ENCODE measurements at regions not wholly inside any gene's neighbourhood (a gene's known extent, or its start where the extent isn't known, plus 50 kb on each side); places are given as distances from the start of the nearest gene placed in this dataset.

DNA sequence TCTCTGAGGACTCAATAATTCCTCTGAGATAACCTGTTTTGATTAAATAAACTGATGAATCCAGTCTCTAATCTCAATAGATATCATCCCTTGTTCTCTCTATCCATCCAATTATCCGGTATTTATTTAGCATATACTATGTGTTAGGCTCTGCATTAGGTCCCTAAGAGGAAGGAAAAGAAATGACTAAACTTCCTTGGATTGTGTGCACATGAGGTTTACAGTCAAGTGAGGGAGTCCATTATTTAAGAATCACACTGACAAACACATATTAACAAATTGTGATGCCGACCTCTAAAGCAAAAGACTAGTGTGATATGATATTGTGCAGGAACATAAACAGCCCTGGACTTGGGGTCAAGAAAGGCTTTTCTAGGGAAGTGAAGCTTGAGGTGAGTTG, 140.8 kb downstream of the HMHB1 start:
- no peak for ATAC-seq
- H3K9me3 ChIP-seq: peaks cover 0 to 2% (median 0%) of the 10 kb centered on the region in 11 donors
- intact Hi-C loops (cut with DNase I): no loop called here
- H3K36me3 ChIP-seq: no peaks in the 10 kb centered on the region
- H3K27me3 ChIP-seq: no peaks in the 10 kb centered on the region
- peaks cover 0 to 10% (median 0%) of the 10 kb centered on the region in 9 donors for H3K4me1 ChIP-seq
- TF ChIP-seq, protein P1, sequence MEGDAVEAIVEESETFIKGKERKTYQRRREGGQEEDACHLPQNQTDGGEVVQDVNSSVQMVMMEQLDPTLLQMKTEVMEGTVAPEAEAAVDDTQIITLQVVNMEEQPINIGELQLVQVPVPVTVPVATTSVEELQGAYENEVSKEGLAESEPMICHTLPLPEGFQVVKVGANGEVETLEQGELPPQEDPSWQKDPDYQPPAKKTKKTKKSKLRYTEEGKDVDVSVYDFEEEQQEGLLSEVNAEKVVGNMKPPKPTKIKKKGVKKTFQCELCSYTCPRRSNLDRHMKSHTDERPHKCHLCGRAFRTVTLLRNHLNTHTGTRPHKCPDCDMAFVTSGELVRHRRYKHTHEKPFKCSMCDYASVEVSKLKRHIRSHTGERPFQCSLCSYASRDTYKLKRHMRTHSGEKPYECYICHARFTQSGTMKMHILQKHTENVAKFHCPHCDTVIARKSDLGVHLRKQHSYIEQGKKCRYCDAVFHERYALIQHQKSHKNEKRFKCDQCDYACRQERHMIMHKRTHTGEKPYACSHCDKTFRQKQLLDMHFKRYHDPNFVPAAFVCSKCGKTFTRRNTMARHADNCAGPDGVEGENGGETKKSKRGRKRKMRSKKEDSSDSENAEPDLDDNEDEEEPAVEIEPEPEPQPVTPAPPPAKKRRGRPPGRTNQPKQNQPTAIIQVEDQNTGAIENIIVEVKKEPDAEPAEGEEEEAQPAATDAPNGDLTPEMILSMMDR (IDR thresholded peaks at IDR 0.05): no peak
- 71 to 81% methylated on average over 2 of the region's 2 CpGs for WGBS, 2 donors
- no peak overlapping the region for H3K4me3 ChIP-seq
- H3K27ac ChIP-seq: no peak overlapping the region
- DNase-seq: no peak

DNA sequence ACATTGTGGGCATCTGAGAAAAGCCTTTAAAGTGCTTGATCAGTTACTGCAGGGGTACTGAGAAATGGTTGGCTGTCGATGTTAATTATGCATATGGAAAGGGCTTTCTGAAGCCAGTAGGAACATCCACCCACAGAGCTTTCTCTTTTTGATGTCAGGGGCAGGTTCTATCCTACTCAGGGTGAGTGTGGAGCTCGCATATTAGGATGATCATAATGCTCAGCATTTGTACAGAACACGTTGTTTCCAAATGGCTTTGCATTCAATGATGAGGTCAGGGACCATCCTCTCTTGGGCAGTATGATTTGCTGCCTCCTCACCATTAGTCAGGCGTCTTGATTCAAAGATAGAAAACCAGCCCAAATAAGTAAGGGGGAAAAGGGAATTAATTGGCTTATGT, 141.9 kb downstream of the HMHB1 start:
- intact Hi-C loops (cut with DNase I): no loop called here
- H3K4me1 ChIP-seq: peaks cover 0 to 10% (median 0%) of the 10 kb centered on the region in 9 donors
- no peaks in the 10 kb centered on the region for H3K9me3 ChIP-seq
- TF ChIP-seq, protein P1 (IDR thresholded peaks at IDR 0.05): no peak
- no peaks in the 10 kb centered on the region for H3K27me3 ChIP-seq
- H3K27ac ChIP-seq: no peak overlapping the region
- WGBS, 2 donors: 91 to 92% methylated on average over 4 of the region's 4 CpGs
- no peak overlapping the region for H3K4me3 ChIP-seq
- no peak for ATAC-seq
- no peak for DNase-seq
- H3K36me3 ChIP-seq: no peaks in the 10 kb centered on the region

DNA sequence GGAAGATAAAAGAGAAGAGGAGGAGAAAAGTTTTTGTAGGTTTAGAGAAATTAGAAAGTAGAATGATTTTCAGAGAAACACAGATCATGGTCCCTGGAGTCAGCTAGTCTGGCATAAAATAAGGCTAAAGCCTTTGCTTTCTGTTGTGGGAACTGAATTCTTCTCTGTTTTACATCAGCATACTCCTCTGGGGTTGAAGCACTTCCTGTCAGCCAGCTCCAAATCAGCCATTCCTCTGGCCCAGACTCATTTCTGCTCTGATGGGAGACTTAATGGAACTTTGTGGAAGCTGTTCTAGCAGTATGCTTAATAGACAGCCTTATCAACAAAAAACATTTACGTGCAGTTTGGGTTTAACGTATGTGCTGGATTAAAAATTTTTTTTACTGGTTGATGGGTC, 143.2 kb downstream of the HMHB1 start:
- Histone ChIP-seq H3K36me3 (no peaks in the 10 kb centered on the region), H3K4me3 (no peak overlapping the region), H3K27ac (peak overlapping the region in 6 of 10 donors; percentile 0 to 54 (median 10)), H3K27me3 (no peaks in the 10 kb centered on the region), H3K4me1 (peaks cover 0 to 10% (median 0%) of the 10 kb centered on the region in 9 donors), H3K9me3 (no peaks in the 10 kb centered on the region)
- ATAC-seq: peak in 7 of 8 donors; percentile 82 to 96 (median 87)
- TF ChIP-seq, protein P1 (IDR thresholded peaks at IDR 0.05): no peak
- intact Hi-C loops (cut with DNase I): no loop called here
- 51 to 52% methylated on average over 2 of the region's 2 CpGs for WGBS, 2 donors
- DNase-seq: peak in 1 of 2 donors; percentile 61

DNA sequence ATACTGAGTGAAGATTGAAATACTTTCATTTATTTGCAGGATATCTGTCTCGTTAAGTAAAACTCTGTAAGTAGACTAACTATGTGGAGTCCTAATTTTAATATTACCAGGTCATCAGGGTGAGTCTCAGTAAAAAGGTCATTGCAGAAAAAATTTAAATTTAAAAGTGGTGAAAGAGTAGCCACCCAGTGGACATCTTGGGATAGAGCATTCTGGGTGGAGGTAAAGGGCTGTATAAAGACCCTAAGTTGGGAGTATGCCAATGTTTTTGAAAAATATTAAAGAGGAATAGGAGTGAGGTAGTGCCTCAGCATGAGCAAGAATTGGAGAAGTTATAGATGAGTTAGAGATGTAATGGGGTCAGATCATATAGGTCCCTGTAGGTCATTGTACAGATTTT, 145.5 kb downstream of the HMHB1 start:
- Histone ChIP-seq H3K27me3 (no peaks in the 10 kb centered on the region), H3K36me3 (no peaks in the 10 kb centered on the region), H3K9me3 (no peaks in the 10 kb centered on the region), H3K27ac (no peak overlapping the region), H3K4me3 (no peak overlapping the region), H3K4me1 (peaks cover 0 to 10% (median 0%) of the 10 kb centered on the region in 9 donors)
- ATAC-seq (no peak), DNase-seq (no peak)
- TF ChIP-seq, protein P1 (IDR thresholded peaks at IDR 0.05): peak in 5 of 9 donors; percentile 6 to 20 (median 13)
- 71 to 97% methylated on average over 1 of the region's 1 CpG for WGBS, 2 donors
- intact Hi-C loops (cut with DNase I): no loop called here

Data from heart right ventricle (tissue), 16 donors.